Pancreas (tissue), 10 donors: ENCODE measurements at regions not wholly inside any gene's neighbourhood (a gene's known extent, or its start where the extent isn't known, plus 50 kb on each side); places are given as distances from the start of the nearest gene placed in this dataset.

Source experiments
- ATAC-seq, 4 donors: fragments of 200-7000 bp; cut with Tn5 transposase; one replicate each; pipeline versions ENCODE4 v1.8.0 to v1.9.1; 2020; ENCODE audit warnings: mild to moderate bottlenecking in 4 of 4, moderate library complexity in 4 of 4
- DNase-seq, 6 donors: peaks; one replicate each; pipeline ENCODE4 v3.0.0-alpha.2; 2020
- FAIRE-seq: peaks from 2 replicates; lab custom pipeline; 2012; peaks lifted over from hg19 to GRCh38; lab: Jason Lieb, UNC
- H3K27ac ChIP-seq, 4 donors: fragments of 200-600 bp; sonication (generic); 1 replicate in 3 of 4; 2 replicates in 1 of 4; pipeline versions ENCODE4 v1.5.0 to v1.8.0; 2020
- H3K27me3 ChIP-seq, 4 donors: fragments of 200-600 bp; one replicate each; pipeline ENCODE4 v1.8.0; 2021
- H3K36me3 ChIP-seq, 3 donors: fragments of 200-600 bp; sonication (generic) in 1 of 3; one replicate each; pipeline versions ENCODE4 v1.5.0 to v1.8.0; 2020 to 2021
- H3K4me1 ChIP-seq, 3 donors: fragments of 200-600 bp; one replicate each; pipeline ENCODE4 v1.8.0; 2021
- H3K4me3 ChIP-seq, 4 donors: fragments of 200-600 bp; sonication (generic) in 2 of 4; one replicate each; pipeline versions ENCODE4 v1.5.0 to v1.8.0; 2020 to 2021
- H3K9me3 ChIP-seq, 4 donors: fragments of 200-600 bp; one replicate each; pipeline ENCODE4 v1.8.0; 2021
- CTCF ChIP-seq, 4 donors: fragments of 200-600 bp; sonication (generic) in 3 of 4; IDR thresholded peaks; one replicate each; pipeline versions ENCODE4 v1.5.0 to v1.8.0; 2021; ENCODE audit warnings: antibody characterized with exemption in 4 of 4
- WGBS, 2 donors: extraction: QIAGEN DNeasy Blood & Tissue Kit; methylation state at CpG; one replicate each; pipeline ENCODE4 v1.1.7; 2013; 5-methylcytosine and 5-hydroxymethylcytosine counted together
- intact Hi-C, 3 donors: fragments of 100-400 bp; cut with DNase I; formaldehyde crosslinking; loops; one replicate each; pipeline versions ENCODE4 v1.11.1 to v1.14.2; 2022
- donor health status: healthy with polysubstance abuse.
- donor health status: DM: no; HTN: no; CAD: no; lungs with moderate emphysema.
- donor health status: DM: no; HTN: no; CAD: no.
- donor health status: control.
- donor health status: control.
- donor health status: Bipolar disorder and iron deficiency.
- donor health status: DM: yes; HTN: yes; CAD: no.
- donor health status: DM: no; HTN: no; CAD: no.
- donor health status: DM: no; HTN: no; CAD: no.
- donor health status: DM: yes; HTN: yes; CAD: no.

- no peak for DNase-seq
- no peak for TF ChIP-seq CTCF (IDR thresholded peaks at IDR 0.05)
- Histone ChIP-seq H3K4me3 (no peak overlapping the region), H3K4me1 (no peaks in the 10 kb centered on the region), H3K9me3 (no peaks in the 10 kb centered on the region), H3K27me3 (no peaks in the 10 kb centered on the region), H3K27ac (no peak overlapping the region), H3K36me3 (no peaks in the 10 kb centered on the region)
- ATAC-seq: no peak
- intact Hi-C loops: no loop called here
- 60 to 79% methylated on average over 5 of the region's 5 CpGs for WGBS, 2 donors
- no peak for FAIRE-seq
Observed at GRCh38 chr6:153263489-153263888, 132.4 kb upstream of the RGS17 start.

- H3K36me3 ChIP-seq: no peaks in the 10 kb centered on the region
- no peak overlapping the region for H3K27ac ChIP-seq
- H3K27me3 ChIP-seq: peaks cover 0 to 4% (median 0%) of the 10 kb centered on the region in 4 donors
- no peaks in the 10 kb centered on the region for H3K9me3 ChIP-seq
- no peak for TF ChIP-seq CTCF (IDR thresholded peaks at IDR 0.05)
- FAIRE-seq: no peak
- no peaks in the 10 kb centered on the region for H3K4me1 ChIP-seq
- no peak overlapping the region for H3K4me3 ChIP-seq
- no peak for DNase-seq
- intact Hi-C loops: no loop called here
- ATAC-seq: no peak
Observed at GRCh38 chr6:153251326-153251725, 120.2 kb upstream of the RGS17 start.

GRCh38 chr6:153237670-153238069, 106.6 kb upstream of the RGS17 start:
- Histone ChIP-seq H3K36me3 (no peaks in the 10 kb centered on the region), H3K27me3 (no peaks in the 10 kb centered on the region), H3K9me3 (no peaks in the 10 kb centered on the region), H3K27ac (no peak overlapping the region), H3K4me1 (no peaks in the 10 kb centered on the region), H3K4me3 (no peak overlapping the region)
- TF ChIP-seq CTCF (IDR thresholded peaks at IDR 0.05): no peak
- FAIRE-seq (no peak), DNase-seq (no peak), ATAC-seq (no peak)
- 48 to 58% methylated on average over 3 of the region's 3 CpGs for WGBS, 2 donors
- intact Hi-C loops: loop anchor here in 1 of 3 donors (10.0 kb wide), 1 partner anchor 707 kb away; no protein-coding TSS in a partner anchor

- Histone ChIP-seq H3K27ac (no peak overlapping the region), H3K9me3 (no peaks in the 10 kb centered on the region), H3K4me3 (no peak overlapping the region), H3K4me1 (no peaks in the 10 kb centered on the region), H3K36me3 (no peaks in the 10 kb centered on the region), H3K27me3 (no peaks in the 10 kb centered on the region)
- ATAC-seq: peak; percentile 74 to 87 (median 86)
- 1 to 3% methylated on average over 12 of the region's 12 CpGs for WGBS, 2 donors
- no peak for FAIRE-seq
- intact Hi-C loops: loop anchor here in 1 of 3 donors (10.0 kb wide), 1 partner anchor 714 kb away; no protein-coding TSS in a partner anchor
- peak in 5 of 6 donors; percentile 27 to 82 (median 56) for DNase-seq
- peak; percentile 69 to 78 (median 72) for TF ChIP-seq CTCF (IDR thresholded peaks at IDR 0.05)
Observed at GRCh38 chr6:153231048-153231646, 100.1 kb upstream of the RGS17 start.

GRCh38 chr6:153218184-153218792, 87.2 kb upstream of the RGS17 start:
- TF ChIP-seq CTCF (IDR thresholded peaks at IDR 0.05): no peak
- no peaks in the 10 kb centered on the region for H3K4me1 ChIP-seq
- no peaks in the 10 kb centered on the region for H3K9me3 ChIP-seq
- intact Hi-C loops: no loop called here
- H3K27me3 ChIP-seq: no peaks in the 10 kb centered on the region
- H3K27ac ChIP-seq: no peak overlapping the region
- ATAC-seq: no peak
- 64 to 79% methylated on average over 2 of the region's 3 CpGs for WGBS, 2 donors
- FAIRE-seq: no peak
- no peak for DNase-seq
- H3K4me3 ChIP-seq: no peak overlapping the region
- H3K36me3 ChIP-seq: no peaks in the 10 kb centered on the region
